Activated CD8-positive, alpha-beta memory T cell treated with anti-CD3 and anti-CD28 coated beads, Interleukin-2, amount 50 U/mL, for 1 hour (primary cell): ENCODE measurements at regions not wholly inside any gene's neighbourhood (a gene's known extent, or its start where the extent isn't known, plus 50 kb on each side); places are given as distances from the start of the nearest gene placed in this dataset.
"Not testable (repeated sequence)": the region's sequence is repeated elsewhere in the genome, so short reads cannot be mapped to it uniquely, and the experiment has no call there.

Source experiments
- DNase-seq: peaks from one replicate; pipeline ENCODE4 v3.0.0-alpha.2; 2020; ENCODE audit errors: extremely low read depth

DNA sequence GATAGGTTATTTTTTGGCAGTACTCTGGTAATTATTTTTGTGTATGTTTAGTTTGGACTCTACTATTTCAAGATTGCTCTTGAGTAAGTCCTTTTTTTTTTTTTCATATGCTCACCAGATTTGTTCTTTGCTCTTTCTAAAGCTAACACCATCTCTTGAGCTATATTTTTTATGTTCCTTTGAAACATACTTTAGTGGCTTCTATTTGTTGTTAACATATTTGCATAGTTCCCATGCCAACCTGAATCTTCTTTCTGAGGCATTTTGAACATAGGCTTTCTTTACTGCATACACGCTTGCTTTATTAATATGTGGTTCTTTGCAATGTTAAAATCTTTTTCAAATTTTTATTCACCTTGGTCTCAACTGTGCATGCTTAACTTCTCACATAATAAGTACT, 1644.9 kb downstream of the SUCLG1 start:
- DNase-seq = no peak

DNA sequence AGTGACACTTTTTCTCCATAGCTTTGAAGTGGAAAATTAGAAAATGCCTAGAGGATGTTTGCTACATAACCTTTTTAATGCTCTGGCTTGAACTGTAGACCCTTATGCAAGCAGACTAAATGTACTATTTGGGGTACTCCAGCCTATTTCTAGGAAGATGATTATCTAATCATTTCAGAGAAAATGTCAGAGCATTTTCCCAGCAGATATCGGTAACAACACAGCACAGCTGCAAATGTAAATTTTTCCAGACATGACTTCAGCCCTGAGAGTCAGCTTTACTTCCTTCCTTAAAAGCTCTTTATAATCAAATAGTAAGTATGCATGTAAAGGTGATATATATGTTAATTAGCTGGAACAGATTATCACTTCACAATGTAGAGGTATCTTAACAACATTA, 1647.1 kb downstream of the SUCLG1 start:
- no peak for DNase-seq

DNA sequence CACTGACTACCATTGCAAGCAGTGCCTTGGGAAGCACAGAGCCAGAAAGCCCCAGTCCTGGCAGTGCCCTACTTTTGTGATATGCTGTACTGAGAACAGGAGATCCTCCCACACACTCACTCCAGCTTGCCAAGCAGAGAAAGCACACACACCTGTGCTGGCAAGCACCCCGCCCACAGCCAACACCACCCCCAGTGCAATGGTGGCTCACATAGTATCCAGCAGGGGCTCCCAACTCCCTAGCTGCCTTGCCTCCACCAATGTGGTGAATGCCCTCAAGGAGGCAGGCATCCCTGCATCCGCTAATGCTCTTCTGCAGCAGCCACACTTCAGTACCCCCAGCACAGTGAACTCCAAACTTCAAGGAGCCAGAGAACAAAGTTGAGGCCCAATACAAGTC, 1655.8 kb downstream of the SUCLG1 start:
- no peak for DNase-seq

DNA sequence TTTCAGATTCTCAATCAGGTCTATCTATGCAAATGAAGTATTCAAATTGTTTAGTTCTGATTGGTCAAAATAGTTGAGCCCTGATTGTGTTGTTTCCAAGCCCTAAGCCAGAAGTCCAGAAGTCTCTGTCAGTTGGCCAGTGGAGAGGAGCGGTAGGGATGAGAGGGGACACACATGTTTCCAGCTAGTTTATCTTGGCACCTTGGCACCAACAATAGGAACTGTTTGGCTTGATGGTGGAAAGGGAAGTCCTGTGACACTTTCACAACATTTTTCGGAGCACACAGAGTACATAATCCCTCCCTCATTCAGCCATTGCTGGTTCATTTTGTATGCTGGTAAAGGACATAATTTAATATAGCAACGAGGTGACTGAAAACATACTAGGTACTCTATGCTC, 1661.6 kb downstream of the SUCLG1 start:
- DNase-seq = no peak

DNA sequence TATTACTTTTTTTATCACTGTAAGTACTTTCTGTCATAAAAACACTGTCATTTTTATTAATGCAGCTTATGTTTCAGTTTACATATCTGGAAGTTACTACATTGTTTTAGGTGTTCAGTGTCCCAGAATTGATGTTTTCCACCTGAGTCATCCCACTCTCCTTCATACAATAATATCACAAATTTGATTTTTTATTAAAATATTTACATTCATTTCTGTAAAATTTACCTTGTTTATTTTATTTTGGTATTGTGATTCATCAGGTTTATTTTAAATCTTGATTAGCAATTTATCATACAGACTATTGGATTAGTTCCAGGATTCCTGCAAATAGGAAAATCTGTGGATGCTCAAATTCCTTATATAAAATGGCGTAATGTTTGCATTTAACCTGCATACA, 1662.9 kb downstream of the SUCLG1 start:
- no peak for DNase-seq

DNA sequence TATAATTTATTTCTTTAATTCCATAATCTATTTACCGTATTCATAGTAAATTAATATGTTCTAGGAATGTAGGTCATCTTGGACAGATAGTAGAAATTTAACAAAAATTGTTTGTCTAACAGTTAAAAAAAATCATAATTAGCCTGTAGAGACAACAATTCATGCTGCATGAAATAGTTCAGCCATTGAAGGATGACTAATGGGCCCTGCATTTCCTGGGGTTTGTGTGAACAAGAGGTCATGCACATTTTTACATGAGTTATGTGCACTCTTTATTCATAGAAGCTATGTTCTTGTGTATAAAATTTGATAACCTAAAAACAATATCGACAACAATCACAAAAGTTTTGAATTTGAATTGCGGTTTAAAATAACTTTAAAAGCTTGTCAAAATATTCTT, 1663.6 kb downstream of the SUCLG1 start:
- DNase-seq = no peak

DNA sequence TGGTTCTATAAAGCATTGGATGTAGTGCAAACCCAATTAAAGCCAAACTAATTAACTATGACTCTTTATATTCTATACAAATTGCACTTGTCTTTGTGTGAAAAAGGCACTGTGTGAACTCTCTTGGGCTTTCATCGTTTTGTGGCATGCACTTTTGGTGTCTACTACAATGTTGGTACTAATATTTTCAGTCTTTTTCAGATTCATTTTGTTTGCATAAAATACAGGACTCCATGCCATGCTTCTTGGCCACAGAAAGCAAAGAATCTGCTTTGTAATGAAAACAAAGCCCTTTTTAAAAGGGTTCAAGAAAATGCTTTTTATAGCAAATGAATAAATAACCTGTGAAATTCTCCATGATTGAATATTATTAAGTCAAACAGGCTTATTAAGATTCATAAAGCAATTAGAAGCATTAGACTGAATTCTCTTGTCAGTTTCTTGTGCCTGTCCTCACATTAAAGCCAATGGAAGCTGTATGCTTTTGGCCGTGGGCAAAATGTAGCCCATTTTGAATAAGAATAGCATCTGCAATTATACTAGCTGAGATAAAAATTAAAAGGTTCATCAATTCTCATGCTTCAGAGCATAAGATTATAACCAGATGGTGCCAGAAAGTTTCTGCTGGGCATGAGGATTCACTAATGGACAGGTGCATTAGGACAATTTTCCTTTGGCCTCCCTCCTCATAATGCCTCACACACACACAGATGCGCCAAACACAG, 1665.2 kb downstream of the SUCLG1 start:
- DNase-seq = no peak

DNA sequence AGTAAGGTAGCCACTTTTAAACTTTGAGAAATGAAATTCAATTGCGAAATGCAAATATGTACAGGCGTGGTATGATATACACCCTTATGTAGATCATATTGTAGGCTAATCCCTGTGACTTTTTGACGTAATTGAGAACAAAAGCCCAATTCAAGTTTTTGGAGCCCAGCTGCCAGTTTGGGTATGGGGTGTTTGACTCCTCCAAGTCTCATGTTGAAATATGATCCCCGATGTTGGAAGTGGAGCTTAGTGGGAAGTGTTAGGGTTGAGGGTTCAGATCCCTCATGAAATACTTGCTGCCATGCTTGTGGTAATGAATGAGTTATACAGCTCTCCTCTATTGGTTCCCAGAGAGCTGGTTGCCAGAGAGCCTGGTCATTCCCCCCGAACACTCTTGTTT, 1666.8 kb downstream of the SUCLG1 start:
- no peak for DNase-seq

DNA sequence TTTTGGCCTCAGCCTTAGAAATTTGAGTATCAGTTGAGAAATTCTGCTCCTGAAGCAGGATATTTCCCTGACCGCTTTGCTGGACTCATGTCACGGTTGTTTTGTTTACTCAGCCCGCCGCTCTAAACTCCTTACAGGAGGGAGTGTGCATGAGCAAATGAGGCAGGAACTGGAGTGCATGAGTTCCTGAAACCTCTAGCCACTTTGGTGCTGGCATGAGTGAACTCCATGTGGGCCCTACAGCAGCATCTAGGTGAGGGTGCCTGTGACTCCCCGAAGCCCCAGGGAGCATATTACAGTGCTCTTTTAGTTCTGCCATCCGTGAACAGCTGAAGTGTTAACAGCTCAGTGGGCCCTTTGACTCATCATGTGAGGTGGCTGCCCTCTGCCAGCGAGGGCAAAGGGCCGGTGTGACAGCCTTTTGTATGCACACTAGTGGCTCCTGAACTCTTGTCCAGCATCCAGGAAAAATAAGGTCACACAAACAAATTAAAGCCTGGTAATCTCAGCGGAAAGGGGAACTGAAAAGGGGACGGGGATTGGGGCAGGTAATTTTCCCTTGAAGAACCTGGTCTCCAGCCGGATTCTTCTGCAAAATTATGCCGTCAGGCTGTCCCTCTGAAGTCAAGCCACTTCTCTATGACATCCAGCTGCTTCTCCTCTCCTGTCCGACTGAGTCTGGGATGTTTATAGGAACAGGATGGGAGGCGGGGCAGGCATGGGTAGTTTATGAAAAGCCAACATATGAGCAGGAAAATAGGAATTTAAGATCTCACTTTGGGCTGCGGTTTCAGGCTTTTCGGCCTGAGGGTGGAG, 1668.7 kb downstream of the SUCLG1 start:
- DNase-seq = no peak

DNA sequence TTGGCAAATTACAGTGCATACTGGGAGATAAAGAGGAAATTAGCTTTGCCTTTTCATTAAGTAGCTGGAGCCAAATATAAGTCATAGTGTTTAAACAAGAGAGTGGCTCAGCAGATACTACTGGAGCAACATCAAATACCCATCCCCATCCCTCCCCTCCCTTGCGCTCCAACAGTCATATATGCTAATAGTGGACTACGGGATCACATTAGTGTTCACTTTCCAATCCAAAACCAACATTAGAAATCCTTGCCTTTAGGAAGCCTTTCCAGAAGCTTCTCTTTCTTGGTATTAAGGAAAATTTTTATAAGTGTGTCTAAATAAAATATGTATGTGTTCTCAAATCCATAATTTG, 1669.3 kb downstream of the SUCLG1 start:
- no peak for DNase-seq

DNA sequence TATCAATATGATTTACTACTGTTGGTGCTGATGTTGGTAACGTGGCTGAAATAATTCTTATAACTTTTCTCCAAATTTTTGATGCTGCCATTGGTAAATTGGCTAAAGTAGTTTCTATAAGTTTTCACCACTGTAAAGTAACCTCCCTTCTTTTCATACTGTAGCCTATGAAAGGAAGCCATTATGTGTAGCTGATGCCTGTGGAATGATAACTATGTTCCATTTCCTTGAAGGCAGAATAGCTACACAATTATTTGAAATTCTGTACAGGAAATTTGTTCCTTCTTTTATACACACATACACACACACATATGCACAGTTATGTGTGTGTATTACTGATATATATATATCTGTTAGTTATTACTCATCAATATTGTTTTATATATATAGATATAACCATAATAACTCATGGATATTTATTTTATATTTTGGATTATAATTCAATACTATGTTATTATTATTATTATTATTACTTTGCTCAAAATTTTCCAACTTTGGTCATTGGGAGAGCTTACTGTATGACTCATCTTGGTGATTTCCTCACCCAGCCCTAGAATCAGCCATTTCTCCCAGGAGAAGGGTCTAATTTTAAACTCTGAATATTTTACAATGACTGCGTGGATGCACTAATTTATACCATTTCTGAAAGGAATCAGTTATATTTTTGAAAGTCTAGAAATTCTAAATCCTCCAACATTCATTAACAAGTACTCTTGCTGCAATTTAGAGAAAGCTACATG, 1677.7 kb downstream of the SUCLG1 start:
- no peak for DNase-seq

DNA sequence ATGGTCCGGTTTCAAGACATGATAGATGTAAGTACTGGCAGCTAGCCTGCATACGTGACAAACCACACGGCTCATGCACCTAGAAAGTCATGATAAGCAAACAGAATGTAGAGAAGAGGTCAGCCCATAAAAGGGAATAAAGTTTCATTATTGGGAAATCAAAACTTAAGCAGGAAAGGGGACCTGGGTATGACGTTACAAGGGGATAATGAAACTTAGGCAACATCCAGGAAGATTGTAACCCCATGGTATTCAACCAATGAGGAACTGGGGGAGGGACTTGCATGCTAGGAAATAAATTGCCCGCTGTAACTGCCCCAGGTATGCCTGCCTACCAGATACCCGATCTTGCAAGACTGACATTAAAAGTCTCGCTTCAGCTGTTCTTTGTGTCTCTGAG, 1679.0 kb downstream of the SUCLG1 start:
- DNase-seq = no peak

DNA sequence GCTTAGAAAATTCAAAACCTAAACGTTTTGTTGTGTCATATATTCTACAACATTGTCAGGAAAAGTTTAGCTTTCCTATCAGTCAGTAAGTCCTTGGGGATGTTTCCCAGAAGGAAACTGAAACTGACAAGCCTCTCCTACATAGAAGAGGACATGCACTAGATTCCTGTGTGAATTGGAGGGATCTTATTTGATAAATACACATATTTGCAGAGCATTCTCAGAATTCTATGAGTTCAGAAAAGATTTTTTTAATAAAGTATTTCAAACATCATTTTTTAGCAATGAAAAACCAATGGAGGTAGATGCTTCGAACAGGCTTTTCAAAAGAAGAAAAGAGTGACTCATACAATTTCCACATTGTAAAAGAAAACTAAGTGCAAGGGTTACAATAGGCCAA, 1706.7 kb downstream of the SUCLG1 start:
- DNase-seq = no peak

DNA sequence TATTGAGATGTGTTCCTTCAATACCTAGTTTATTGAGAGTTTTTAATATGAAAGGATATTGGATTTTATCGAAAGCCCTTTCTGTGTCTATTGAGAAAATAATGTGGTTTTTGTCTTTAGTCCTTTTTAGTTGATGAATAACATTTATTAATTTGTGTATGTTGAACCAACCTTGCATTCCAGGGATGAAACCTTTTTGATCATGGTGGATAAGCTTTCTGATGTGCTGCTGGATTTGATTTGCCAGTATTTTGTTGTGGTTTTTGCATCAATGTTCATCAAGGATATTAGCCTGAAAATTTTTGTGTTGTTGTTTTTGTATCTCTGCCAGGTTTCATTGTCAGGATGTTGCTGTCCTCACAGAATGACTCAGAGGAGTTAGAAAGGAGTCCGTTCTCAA, 1710.4 kb downstream of the SUCLG1 start:
- no peak for DNase-seq

DNA sequence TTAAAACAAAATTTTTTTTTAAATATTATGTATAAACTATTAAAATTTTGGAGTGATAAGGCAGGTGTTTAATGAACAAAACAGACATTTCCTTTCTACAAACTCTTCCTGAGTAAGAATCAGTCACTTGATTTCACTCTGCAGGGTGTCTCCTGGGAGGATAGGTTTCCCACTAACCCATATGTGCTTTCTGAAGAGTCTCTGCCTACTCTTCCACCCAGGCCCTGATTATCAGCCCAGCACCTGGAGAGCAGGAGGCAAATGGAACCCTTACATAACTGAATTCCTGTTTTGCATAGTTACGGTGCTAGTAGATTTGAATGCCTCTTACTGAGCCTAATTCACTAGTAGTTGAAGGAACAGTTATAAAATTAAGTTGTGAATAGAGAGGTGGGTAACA, 1718.6 kb downstream of the SUCLG1 start:
- DNase-seq = no peak

DNA sequence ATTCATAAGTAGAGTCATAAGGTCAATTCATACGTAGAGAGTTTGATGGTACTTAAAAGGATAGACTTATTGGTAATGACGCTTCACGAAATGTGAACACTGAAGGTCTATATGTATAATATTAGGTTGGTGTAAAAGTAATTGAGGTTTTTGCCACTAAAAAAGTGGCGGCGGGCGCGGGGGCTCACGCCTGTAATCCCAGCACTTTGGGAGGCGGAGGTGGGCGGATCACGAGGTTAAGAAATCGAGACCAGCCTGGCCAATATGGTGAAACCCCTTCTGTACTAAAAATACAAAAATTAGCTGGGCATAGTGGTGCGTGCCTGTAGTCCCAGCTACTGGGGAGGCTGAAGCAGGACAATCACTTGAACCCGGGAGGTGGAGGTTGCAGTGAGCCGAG, 1721.1 kb downstream of the SUCLG1 start:
- DNase-seq = not testable (repeated sequence)

DNA sequence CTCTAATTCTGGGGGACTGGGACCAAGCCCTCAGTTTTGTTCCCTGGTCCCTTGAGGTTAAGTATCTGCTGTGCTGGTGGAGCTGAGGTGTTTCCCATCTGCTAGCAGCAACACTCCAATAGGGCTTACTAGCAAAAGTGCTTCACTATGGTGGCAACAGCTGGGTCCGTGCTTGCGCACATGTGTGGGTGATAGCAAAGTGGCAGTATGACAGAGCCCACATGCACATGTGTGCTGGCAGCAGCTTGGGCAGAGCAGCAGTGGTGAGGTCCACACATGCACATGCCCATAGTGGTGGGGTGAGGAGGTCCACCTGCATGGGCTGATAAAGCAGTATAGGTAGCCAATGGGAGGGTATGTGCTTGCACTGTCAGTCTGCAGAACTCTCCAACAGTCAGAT, 1723.7 kb downstream of the SUCLG1 start:
- DNase-seq = no peak

DNA sequence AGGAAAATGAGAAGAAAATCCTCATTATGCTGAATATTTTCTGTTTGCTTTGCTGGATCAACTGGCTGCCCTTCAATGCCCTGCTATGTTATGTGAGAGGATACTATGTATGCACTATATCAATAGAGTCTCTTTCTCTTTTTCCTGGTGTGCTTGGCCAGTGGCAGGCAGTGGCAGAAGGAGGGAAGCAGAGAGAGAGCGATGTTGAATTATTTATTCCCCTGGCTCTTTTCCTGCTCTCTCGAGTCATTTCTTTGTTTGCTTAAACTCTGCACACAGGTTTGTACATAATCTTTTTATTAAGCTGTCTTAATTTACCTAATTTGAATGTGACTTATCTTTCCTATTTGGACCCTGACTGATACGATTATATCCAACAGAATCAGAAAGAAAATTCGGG, 1727.3 kb downstream of the SUCLG1 start:
- no peak for DNase-seq

DNA sequence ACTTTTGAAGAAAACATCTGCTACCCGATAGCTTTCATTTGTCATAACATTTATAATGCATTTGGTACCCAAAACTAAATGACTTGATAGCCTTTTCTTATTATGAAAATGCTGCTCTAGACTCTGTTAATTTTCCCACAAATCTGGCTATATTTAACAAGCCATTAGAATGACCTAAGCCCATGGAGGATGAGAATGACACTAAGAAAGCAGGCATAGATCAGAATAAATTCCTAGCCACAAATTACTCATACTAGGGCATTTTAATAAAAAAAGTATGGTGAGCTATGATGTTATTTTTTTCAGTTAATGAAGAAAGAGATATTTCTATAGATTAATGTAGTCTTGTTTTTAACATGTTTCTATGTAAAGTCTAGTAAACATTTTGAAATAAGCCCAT, 1728.3 kb downstream of the SUCLG1 start:
- DNase-seq = no peak

DNA sequence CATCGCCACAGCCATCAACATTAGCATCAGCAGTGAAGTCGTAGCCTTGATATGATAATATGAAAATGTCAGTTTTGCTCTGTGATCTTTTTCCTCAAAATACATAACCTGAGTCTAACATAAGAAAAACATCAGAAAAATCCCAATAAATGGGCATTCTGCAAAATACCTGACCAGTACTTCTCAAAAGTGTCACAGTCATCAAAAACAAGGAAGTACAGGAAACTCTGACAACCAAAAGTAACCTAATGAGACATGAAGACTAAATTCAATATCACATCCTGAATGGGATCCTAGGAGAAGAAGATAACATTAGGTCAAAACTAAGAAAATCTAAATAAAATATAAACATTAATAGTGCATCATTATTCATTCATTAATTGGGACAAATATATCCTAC, 1731.0 kb downstream of the SUCLG1 start:
- no peak for DNase-seq

DNA sequence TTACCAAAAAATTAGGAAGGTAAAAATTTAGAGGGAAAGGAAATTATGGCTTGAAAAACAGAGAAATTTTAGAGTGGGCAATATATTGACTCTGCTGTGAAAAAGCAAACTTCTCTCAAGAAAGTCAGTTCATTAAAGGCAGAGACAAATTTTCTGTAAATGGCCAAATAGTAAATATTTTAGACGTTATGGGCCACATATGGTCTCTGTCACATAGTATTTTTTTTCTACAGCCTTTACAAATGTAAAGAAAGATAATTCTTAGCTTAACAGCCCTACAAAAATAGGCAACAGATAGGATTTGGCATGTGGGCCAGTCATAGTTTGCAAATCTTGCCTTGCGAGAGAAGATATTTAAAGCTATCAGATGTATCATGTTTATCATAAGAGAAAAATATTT, 1750.4 kb downstream of the SUCLG1 start:
- no peak for DNase-seq

DNA sequence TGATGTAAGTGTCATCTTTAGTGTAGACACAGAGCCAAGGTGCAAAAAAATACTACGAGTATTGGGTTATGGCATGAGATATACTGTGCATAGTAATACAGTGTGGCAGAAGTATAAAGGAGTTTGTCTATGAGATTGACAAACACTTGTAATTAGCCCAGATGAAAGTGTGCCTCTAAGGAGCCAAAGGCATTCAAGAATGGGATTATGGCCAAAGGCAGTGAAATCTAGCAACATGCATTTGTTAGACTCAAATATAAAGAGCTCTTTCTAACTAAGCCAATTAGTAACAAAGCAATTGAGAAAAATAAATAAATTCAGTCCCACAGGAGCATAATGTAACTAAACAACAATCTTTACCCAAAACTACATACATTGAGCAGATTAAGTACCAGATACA, 1761.8 kb downstream of the SUCLG1 start:
- no peak for DNase-seq

DNA sequence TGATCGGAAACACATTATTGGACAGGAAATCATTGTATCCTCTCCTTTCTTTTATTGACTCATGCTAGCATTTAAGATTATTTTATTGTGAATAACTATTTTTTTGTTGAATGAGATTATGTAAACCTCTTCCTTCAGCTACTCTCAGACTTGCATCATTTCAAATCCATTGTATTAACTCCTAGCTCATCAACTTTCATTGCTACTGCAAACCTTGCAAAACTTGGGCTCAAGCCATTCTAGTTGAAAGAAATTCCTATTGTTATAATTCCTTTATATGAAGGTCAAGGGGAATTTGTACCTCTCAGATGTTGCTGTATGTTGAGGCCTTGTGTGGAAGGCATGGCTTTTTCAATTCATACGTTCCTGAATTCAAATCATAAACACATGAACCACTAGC, 1764.6 kb downstream of the SUCLG1 start:
- no peak for DNase-seq
